ENCODE measurements at regions not wholly inside any gene's neighbourhood (a gene's known extent, or its start where the extent isn't known, plus 50 kb on each side); places are given as distances from the start of the nearest gene placed in this dataset.
"Not testable (repeated sequence)": the region's sequence is repeated elsewhere in the genome, so short reads cannot be mapped to it uniquely, and the experiment has no call there.

DNA sequence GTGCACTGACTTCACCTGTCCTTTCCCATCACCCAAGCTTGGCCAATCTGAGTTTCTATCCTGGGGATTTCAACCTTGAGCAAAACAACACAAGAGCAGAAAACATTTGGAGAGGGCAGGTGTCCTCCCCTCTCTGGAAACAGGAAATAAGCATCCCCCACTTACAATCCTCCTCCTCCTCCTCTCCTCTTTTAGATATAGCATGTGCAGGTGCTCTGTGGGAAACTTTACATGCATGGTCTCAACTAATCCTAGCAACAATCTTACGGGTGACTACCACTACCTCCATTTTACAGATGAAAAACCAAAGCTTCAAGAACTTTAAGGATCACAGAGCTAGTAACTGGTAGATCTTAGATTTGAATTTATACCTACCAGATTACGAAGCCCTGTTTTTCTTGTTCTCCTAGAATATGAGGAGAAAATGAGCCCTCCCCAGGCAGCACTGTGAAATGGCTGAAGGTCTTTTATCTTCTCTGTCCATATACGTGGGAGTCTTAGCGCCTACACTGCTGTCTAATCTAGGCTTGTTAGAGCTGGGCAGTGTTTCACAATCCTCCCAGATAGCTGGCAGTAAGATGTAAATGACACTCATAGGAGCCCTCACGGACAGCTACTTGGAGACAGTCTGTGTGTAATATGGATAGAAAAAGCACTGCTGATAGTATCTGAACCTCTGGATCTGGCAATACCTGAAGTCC is 301.2 kb upstream of the PROK2 start:
- Histone ChIP-seq H3K9me3 (ENCODE audit: control insufficient read depth, insufficient read depth, low read length) (no peaks in the 10 kb centered on the region), H3K9ac (ENCODE audit: low read depth, low read length) (no peak overlapping the region), H3K36me3 (ENCODE audit: insufficient read depth, low read length) (no peaks in the 10 kb centered on the region), H3K4me1 (ENCODE audit: insufficient read depth, low read length) (no peaks in the 10 kb centered on the region)

DNA sequence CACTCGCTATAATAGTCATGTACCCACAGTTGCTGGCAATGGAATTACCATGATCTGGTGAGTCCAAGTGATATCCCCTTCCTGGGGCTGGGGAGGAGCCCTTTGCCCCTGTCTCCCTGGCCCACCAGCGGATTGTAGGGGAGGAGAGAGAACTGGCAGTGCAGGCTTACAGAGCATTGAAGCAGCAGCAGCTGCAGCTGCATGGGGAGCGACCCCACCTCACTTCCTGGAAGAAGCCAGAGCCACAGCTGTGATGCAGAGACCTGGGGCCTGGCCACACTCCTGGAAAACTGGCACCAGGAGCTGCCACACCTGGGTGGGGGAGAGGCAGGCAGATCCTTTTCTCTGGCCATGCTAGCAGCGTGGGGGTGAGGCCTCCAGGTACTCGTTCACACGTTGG is 300.1 kb upstream of the PROK2 start:
- Histone ChIP-seq H3K9me3 (ENCODE audit: control insufficient read depth, insufficient read depth, low read length) (no peaks in the 10 kb centered on the region), H3K36me3 (ENCODE audit: insufficient read depth, low read length) (no peaks in the 10 kb centered on the region), H3K4me1 (ENCODE audit: insufficient read depth, low read length) (no peaks in the 10 kb centered on the region), H3K9ac (ENCODE audit: low read depth, low read length) (no peak overlapping the region)

DNA sequence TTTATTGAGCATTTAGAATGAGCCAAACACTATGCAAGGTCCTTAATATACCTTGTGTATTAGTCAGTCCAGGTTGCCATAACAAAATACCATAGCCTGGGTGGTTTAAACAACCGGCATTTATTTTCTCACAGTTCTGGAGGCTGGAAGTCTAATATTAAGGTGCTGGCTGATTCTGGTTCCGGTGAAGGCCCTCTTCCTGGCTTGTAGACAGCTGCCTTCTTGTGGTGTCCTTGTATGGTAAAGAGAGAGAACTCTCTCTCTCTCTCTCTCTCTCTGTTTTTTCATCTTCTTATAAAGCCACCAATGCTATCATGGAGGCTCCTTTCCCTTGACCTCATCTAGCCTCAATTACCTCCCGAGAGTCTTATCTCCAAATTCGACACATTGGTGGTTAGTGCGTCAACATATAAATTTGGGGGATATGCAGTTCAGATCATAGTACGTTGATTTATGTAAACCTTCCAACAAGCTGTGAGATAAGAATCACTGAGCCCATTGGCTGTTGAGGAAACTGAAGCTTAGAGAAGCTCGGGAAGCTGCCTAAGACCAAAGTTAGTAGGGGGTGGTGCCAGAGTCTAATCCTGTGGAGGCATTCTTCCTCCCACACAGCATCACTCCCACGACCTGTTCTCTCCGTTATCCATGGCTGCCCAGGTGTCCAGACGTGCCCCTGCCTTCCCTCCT is 298.0 kb upstream of the PROK2 start:
- H3K9ac ChIP-seq (ENCODE audit: low read depth, low read length): no peak overlapping the region
- no peaks in the 10 kb centered on the region for H3K4me1 ChIP-seq (ENCODE audit: insufficient read depth, low read length)

DNA sequence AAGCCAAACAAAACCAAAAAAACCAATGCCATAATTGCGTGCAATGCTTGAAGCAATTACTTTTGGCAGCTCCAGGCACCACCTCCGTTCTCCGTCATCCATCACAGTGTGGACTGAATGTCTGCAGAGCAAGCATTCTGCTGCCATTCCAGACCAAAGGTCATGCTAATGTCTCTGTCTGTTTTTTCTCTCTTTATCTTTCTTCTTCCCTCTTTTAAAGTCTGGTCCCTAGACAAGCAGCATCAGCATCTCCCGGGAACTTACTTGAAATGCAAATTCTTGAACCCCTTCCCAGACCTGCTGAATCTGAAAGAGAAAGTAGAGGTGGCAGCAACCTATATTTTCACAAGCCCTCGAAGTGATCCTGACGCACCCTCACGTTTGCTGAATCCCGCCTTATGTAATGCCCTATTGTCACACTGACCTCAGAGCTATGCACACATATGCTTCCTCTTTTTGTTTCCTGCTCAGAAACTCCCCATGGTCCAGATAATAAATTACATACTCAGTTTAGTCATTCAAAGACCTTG is 297.3 kb upstream of the PROK2 start:
- Histone ChIP-seq H3K36me3 (ENCODE audit: insufficient read depth, low read length) (no peaks in the 10 kb centered on the region), H3K4me1 (ENCODE audit: insufficient read depth, low read length) (no peaks in the 10 kb centered on the region), H3K9ac (ENCODE audit: low read depth, low read length) (no peak overlapping the region), H3K9me3 (ENCODE audit: control insufficient read depth, insufficient read depth, low read length) (no peaks in the 10 kb centered on the region; the same call in 1 of the 2 replicates)

More for the DNA sequence above, 298.0 kb upstream of the PROK2 start:
- Histone ChIP-seq H3K36me3 (ENCODE audit: insufficient read depth, low read length) (no peaks in the 10 kb centered on the region), H3K9me3 (ENCODE audit: control insufficient read depth, insufficient read depth, low read length) (no peaks in the 10 kb centered on the region; the same call in 1 of the 2 replicates)

DNA sequence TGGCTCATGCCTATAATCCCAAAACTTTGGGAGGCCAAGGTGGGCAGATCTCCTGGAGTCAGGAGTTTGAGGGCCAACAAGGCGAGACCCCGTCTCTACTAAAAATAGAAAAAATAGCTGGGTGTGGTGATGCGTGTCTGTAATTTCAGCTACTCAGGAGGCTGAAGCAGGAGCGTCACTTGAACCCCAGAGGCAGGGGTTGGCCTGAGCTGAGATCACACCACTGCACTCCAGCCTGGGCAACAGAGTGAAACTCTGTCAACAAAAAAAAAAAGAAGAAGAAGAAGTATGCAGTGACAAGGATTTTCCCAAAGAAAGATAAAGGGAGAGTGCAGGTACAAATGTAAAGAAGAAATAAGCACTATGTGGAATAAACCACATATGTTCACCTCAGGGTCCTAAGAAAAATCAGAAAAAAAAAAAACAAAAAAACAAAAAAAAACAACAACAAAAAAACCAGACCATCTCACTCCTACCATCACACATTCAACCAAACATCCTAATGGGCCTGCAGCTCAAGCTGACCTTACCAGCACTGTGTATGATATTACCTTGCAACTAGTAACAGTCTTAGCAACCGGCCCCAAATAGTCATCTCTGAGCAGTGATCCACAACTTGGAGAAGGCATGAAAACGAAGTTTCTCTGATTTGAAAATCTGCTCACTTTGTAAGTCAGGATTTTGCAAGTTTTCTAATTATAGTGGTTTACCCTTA is 296.7 kb upstream of the PROK2 start:
- H3K36me3 ChIP-seq (ENCODE audit: insufficient read depth, low read length): no peaks in the 10 kb centered on the region
- H3K9ac ChIP-seq (ENCODE audit: low read depth, low read length): no peak overlapping the region
- peaks cover 3% of the 10 kb centered on the region for H3K9me3 ChIP-seq (ENCODE audit: control insufficient read depth, insufficient read depth, low read length)
- no peaks in the 10 kb centered on the region for H3K4me1 ChIP-seq (ENCODE audit: insufficient read depth, low read length)

GRCh38 chr3:72080800-72081199 is 295.9 kb upstream of the PROK2 start:
- no peaks in the 10 kb centered on the region for H3K36me3 ChIP-seq (ENCODE audit: insufficient read depth, low read length)
- H3K9me3 ChIP-seq (ENCODE audit: control insufficient read depth, insufficient read depth, low read length): peaks cover 4% of the 10 kb centered on the region
- no peak overlapping the region for H3K9ac ChIP-seq (ENCODE audit: low read depth, low read length)
- H3K4me1 ChIP-seq (ENCODE audit: insufficient read depth, low read length): no peaks in the 10 kb centered on the region

GRCh38 chr3:72080095-72080494 is 295.1 kb upstream of the PROK2 start:
- peaks cover 10% of the 10 kb centered on the region for H3K9me3 ChIP-seq (ENCODE audit: control insufficient read depth, insufficient read depth, low read length)
- no peaks in the 10 kb centered on the region for H3K4me1 ChIP-seq (ENCODE audit: insufficient read depth, low read length)
- H3K36me3 ChIP-seq (ENCODE audit: insufficient read depth, low read length): no peaks in the 10 kb centered on the region; the same call in 1 of the 2 replicates
- H3K9ac ChIP-seq (ENCODE audit: low read depth, low read length): no peak overlapping the region

- no peaks in the 10 kb centered on the region; the same call in 1 of the 2 replicates for H3K36me3 ChIP-seq (ENCODE audit: insufficient read depth, low read length)
- peaks cover 13% of the 10 kb centered on the region for H3K9me3 ChIP-seq (ENCODE audit: control insufficient read depth, insufficient read depth, low read length)
- no peak overlapping the region for H3K9ac ChIP-seq (ENCODE audit: low read depth, low read length)
- H3K4me1 ChIP-seq (ENCODE audit: insufficient read depth, low read length): no peaks in the 10 kb centered on the region
These were observed 294.5 kb upstream of the PROK2 start for GRCh38 chr3:72079369-72079872.

GRCh38 chr3:72078676-72079368 is 293.9 kb upstream of the PROK2 start:
- H3K9ac ChIP-seq (ENCODE audit: low read depth, low read length): no peak overlapping the region
- no peaks in the 10 kb centered on the region for H3K4me1 ChIP-seq (ENCODE audit: insufficient read depth, low read length)
- no peaks in the 10 kb centered on the region; the same call in 1 of the 2 replicates for H3K36me3 ChIP-seq (ENCODE audit: insufficient read depth, low read length)

GRCh38 chr3:72077473-72078259 is 292.7 kb upstream of the PROK2 start:
- no peaks in the 10 kb centered on the region for H3K4me1 ChIP-seq (ENCODE audit: insufficient read depth, low read length)
- H3K36me3 ChIP-seq (ENCODE audit: insufficient read depth, low read length): no peaks in the 10 kb centered on the region; the same call in 1 of the 2 replicates
- peaks cover 13% of the 10 kb centered on the region for H3K9me3 ChIP-seq (ENCODE audit: control insufficient read depth, insufficient read depth, low read length)
- H3K9ac ChIP-seq (ENCODE audit: low read depth, low read length): no peak overlapping the region

More at GRCh38 chr3:72078676-72079368, 293.9 kb upstream of the PROK2 start:
- H3K9me3 ChIP-seq (ENCODE audit: control insufficient read depth, insufficient read depth, low read length): peaks cover 13% of the 10 kb centered on the region

DNA sequence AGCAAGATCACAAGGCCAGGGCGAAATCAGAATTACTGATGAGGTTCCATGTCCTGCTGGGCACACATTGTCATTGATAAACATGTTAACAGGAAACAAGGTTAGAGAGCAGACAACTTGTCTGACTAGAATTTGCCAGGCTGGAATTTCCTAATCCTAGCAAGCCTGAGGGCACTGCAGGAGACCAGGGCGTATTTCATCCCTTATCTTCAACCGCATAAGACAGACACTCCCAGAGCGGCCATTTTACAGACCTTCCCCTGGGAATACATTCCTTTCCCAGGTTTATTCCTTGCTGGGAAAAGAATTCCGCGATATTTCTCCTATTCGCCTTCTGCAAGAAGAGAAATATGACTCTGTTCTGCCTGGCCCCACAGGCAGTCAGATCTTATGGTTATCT is 290.9 kb upstream of the PROK2 start:
- not testable (repeated sequence) for H3K9ac ChIP-seq (ENCODE audit: low read depth, low read length); H3K36me3 ChIP-seq (ENCODE audit: insufficient read depth, low read length); H3K4me1 ChIP-seq (ENCODE audit: insufficient read depth, low read length)
- peaks cover 13% of the 10 kb centered on the region for H3K9me3 ChIP-seq (ENCODE audit: control insufficient read depth, insufficient read depth, low read length)

GRCh38 chr3:72071624-72072023 is 286.7 kb upstream of the PROK2 start:
- H3K9me3 ChIP-seq (ENCODE audit: control insufficient read depth, insufficient read depth, low read length): peaks cover 10% of the 10 kb centered on the region
- H3K36me3 ChIP-seq (ENCODE audit: insufficient read depth, low read length): no peaks in the 10 kb centered on the region; the same call in 1 of the 2 replicates
- no peak overlapping the region for H3K9ac ChIP-seq (ENCODE audit: low read depth, low read length)
- H3K4me1 ChIP-seq (ENCODE audit: insufficient read depth, low read length): no peaks in the 10 kb centered on the region

GRCh38 chr3:72070005-72070404 is 285.1 kb upstream of the PROK2 start:
- Histone ChIP-seq H3K9me3 (ENCODE audit: control insufficient read depth, insufficient read depth, low read length) (peaks cover 3% of the 10 kb centered on the region), H3K36me3 (ENCODE audit: insufficient read depth, low read length) (no peaks in the 10 kb centered on the region; the same call in 1 of the 2 replicates), H3K4me1 (ENCODE audit: insufficient read depth, low read length) (no peaks in the 10 kb centered on the region), H3K9ac (ENCODE audit: low read depth, low read length) (no peak overlapping the region)
